Keratinocyte (primary cell): ENCODE measurements at regions not wholly inside any gene's neighbourhood (a gene's known extent, or its start where the extent isn't known, plus 50 kb on each side); places are given as distances from the start of the nearest gene placed in this dataset.

ENCODE experiments used
- DNase-seq: peaks from one replicate; pipeline ENCODE4 v3.0.0-alpha.2; 2011; ENCODE audit warnings: low read depth, missing footprints, low spot score
- FAIRE-seq: peaks from 2 replicates; lab custom pipeline; 2011; peaks lifted over from hg19 to GRCh38; lab: Jason Lieb, UNC
- H2AFZ ChIP-seq: 2 replicates; pipeline ENCODE4 v1.6.0; 2012; ENCODE audit warnings: low read length, control low read depth, inconsistent platforms; ENCODE audit not compliant: control insufficient read depth
- H3K27ac ChIP-seq: 2 replicates; pipeline ENCODE4 v1.5.1; 2011; ENCODE audit warnings: low read length; ENCODE audit not compliant: control insufficient read depth, insufficient read depth
- H3K27me3 ChIP-seq: 3 replicates; pipeline ENCODE4 v1.6.0; 2011; ENCODE audit warnings: low read length; ENCODE audit not compliant: control insufficient read depth, insufficient read depth; ENCODE audit errors: extremely low read depth
- H3K36me3 ChIP-seq, 2 experiments: 2 replicates in 1 of 2; 3 replicates in 1 of 2; pipeline ENCODE4 v1.5.1; 2011; ENCODE audit warnings: low read length in 2 of 2, mild to moderate bottlenecking in 1 of 2; ENCODE audit not compliant: control insufficient read depth in 2 of 2, insufficient read depth in 2 of 2; ENCODE audit errors: extremely low read depth in 1 of 2
- H3K4me1 ChIP-seq: 3 replicates; pipeline ENCODE4 v1.5.1; 2011; ENCODE audit warnings: low read length; ENCODE audit not compliant: control insufficient read depth, insufficient read depth; ENCODE audit errors: extremely low read depth
- H3K4me2 ChIP-seq: 3 replicates; pipeline ENCODE4 v1.6.0; 2011; ENCODE audit warnings: low read depth, low read length; ENCODE audit not compliant: control insufficient read depth, insufficient read depth; ENCODE audit errors: extremely low read depth
- H3K4me3 ChIP-seq, 3 experiments: fragments of 200-600 bp in 1 of 3; sonication (generic) in 1 of 3; 2 replicates in 2 of 3; 3 replicates in 1 of 3; pipeline ENCODE4 v1.5.1; 2011 to 2016; ENCODE audit warnings: low read length in 3 of 3, mild to moderate bottlenecking in 3 of 3, control low read depth in 2 of 3, inconsistent platforms in 1 of 3, low read depth in 1 of 3, mixed read lengths in 1 of 3, mixed run types in 1 of 3, moderate library complexity in 1 of 3; ENCODE audit not compliant: control insufficient read depth in 2 of 3, insufficient read depth in 2 of 3; ENCODE audit errors: extremely low read depth in 1 of 3
- H3K79me2 ChIP-seq: 2 replicates; pipeline ENCODE4 v1.6.0; 2012; ENCODE audit warnings: low read length; ENCODE audit not compliant: control insufficient read depth, insufficient read depth
- H3K9ac ChIP-seq: 3 replicates; pipeline ENCODE4 v1.6.0; 2011; ENCODE audit warnings: low read length; ENCODE audit not compliant: control insufficient read depth, insufficient read depth; ENCODE audit errors: extremely low read depth
- H3K9me1 ChIP-seq: 3 replicates; pipeline ENCODE4 v1.6.0; 2011; ENCODE audit warnings: low read length; ENCODE audit not compliant: control insufficient read depth, insufficient read depth; ENCODE audit errors: extremely low read depth
- H3K9me3 ChIP-seq: 2 replicates; pipeline ENCODE4 v1.5.1; 2012; ENCODE audit warnings: low read depth, low read length; ENCODE audit not compliant: control insufficient read depth
- H4K20me1 ChIP-seq: 3 replicates; pipeline ENCODE4 v1.6.0; 2011; ENCODE audit warnings: low read length; ENCODE audit not compliant: control insufficient read depth, insufficient read depth; ENCODE audit errors: extremely low read depth
- CTCF ChIP-seq, 3 experiments: IDR thresholded peaks in 1 of 3; conservative IDR thresholded peaks in 1 of 3; optimal IDR thresholded peaks in 1 of 3; 2 replicates in 2 of 3; 3 replicates in 1 of 3; pipeline versions ENCODE3 to v1.5.1; 2011; ENCODE audit warnings: low read length in 3 of 3, mild to moderate bottlenecking in 3 of 3, moderate library complexity in 2 of 3, control low read depth in 1 of 3, inconsistent platforms in 1 of 3; ENCODE audit not compliant: insufficient read depth in 2 of 3; ENCODE audit errors: extremely low read depth in 1 of 3
- EZH2 ChIP-seq: IDR thresholded peaks from one replicate; pipeline ENCODE4 v1.6.1; 2012; ENCODE audit warnings: inconsistent platforms, mild to moderate bottlenecking, low read length, moderate library complexity
- dilution Hi-C: fragments of 300-500 bp; cut with MboI; formaldehyde crosslinking; loops from one replicate; pipeline ENCODE4 v1.7.0; 2020; ENCODE audit warnings: low sequenced_read_pairs; ENCODE audit not compliant: extremely low pct_ligation_motif_present

GRCh38 chr16:87178977-87179376, 138.2 kb downstream of the C16orf95 start:
- H3K4me3 ChIP-seq, result no peak overlapping the region
- H3K27ac ChIP-seq, result no peak overlapping the region
- H3K9me3 ChIP-seq, result no peaks in the 10 kb centered on the region
- no peak overlapping the region for H3K9ac ChIP-seq
- no peaks in the 10 kb centered on the region for H3K79me2 ChIP-seq
- H3K36me3 ChIP-seq, result no peaks in the 10 kb centered on the region
- DNase-seq (no peak), FAIRE-seq (no peak)
- TF ChIP-seq CTCF (optimal IDR thresholded peaks at IDR 0.05 in 1 of 3, IDR thresholded peaks at IDR 0.05 in 1 of 3, conservative IDR thresholded peaks at IDR 0.05 in 1 of 3; ENCODE audit: extremely low read depth in 1 of 3, insufficient read depth in 2 of 3, low read length in 3 of 3) (no peak), EZH2 (no peak)
- no peaks in the 10 kb centered on the region for H4K20me1 ChIP-seq
- H3K4me1 ChIP-seq, result no peaks in the 10 kb centered on the region
- peaks cover 4% of the 10 kb centered on the region for H3K27me3 ChIP-seq
- no peaks in the 10 kb centered on the region for H3K9me1 ChIP-seq
- H2AFZ ChIP-seq, result no peak overlapping the region
- H3K4me2 ChIP-seq, result no peak overlapping the region
- dilution Hi-C loops, result no loop called here

GRCh38 chr16:87180069-87180468, 137.1 kb downstream of the C16orf95 start:
- dilution Hi-C loops, result no loop called here
- H3K9me1 ChIP-seq, result no peaks in the 10 kb centered on the region
- no peaks in the 10 kb centered on the region for H3K36me3 ChIP-seq
- DNase-seq, result no peak
- H3K27me3 ChIP-seq, result peaks cover 4% of the 10 kb centered on the region
- H3K79me2 ChIP-seq, result no peaks in the 10 kb centered on the region
- H3K9me3 ChIP-seq, result no peaks in the 10 kb centered on the region
- no peaks in the 10 kb centered on the region for H3K4me1 ChIP-seq
- no peak overlapping the region for H3K9ac ChIP-seq
- TF ChIP-seq CTCF (optimal IDR thresholded peaks at IDR 0.05 in 1 of 3, IDR thresholded peaks at IDR 0.05 in 1 of 3, conservative IDR thresholded peaks at IDR 0.05 in 1 of 3; ENCODE audit: extremely low read depth in 1 of 3, insufficient read depth in 2 of 3, low read length in 3 of 3) (no peak), EZH2 (no peak)
- no peak for FAIRE-seq
- no peaks in the 10 kb centered on the region for H4K20me1 ChIP-seq
- no peak overlapping the region for H3K27ac ChIP-seq
- H3K4me3 ChIP-seq, result no peak overlapping the region
- no peak overlapping the region for H3K4me2 ChIP-seq
- H2AFZ ChIP-seq, result no peak overlapping the region
